Natural killer cell (primary cell): ENCODE measurements at regions not wholly inside any gene's neighbourhood (a gene's known extent, or its start where the extent isn't known, plus 50 kb on each side); places are given as distances from the start of the nearest gene placed in this dataset.

Source experiments
- ATAC-seq, 3 donors: fragments of 150-1000 bp in 2 of 3; fragments of 200-7000 bp in 1 of 3; cut with Tn5 transposase; 1 replicate in 1 of 3; 2 replicates in 2 of 3; pipeline ENCODE4 v1.10.0; 2021; ENCODE audit warnings: mild to moderate bottlenecking in 2 of 3, moderate library complexity in 2 of 3
- DNase-seq, 2 donors: peaks; one replicate each; pipeline versions ENCODE4 v3.0.0 to v3.0.0-alpha.2; 2013 to 2021; ENCODE audit warnings: mixed read lengths in 1 of 2
- H3K27ac ChIP-seq: one replicate; pipeline ENCODE4 v1.5.1; 2013; ENCODE audit warnings: mild to moderate bottlenecking, low read length
- H3K27me3 ChIP-seq: one replicate; pipeline ENCODE4 v1.6.1; 2013; ENCODE audit warnings: low read length; ENCODE audit not compliant: control insufficient read depth, insufficient read depth
- H3K36me3 ChIP-seq: one replicate; pipeline ENCODE4 v1.6.1; 2013; ENCODE audit warnings: low read length; ENCODE audit not compliant: control insufficient read depth, insufficient read depth
- H3K4me1 ChIP-seq: one replicate; pipeline ENCODE4 v1.6.1; 2013; ENCODE audit warnings: low read length; ENCODE audit not compliant: control insufficient read depth, insufficient read depth
- H3K4me3 ChIP-seq: one replicate; pipeline ENCODE4 v1.5.1; 2013; ENCODE audit warnings: low read length
- H3K9me3 ChIP-seq: one replicate; pipeline ENCODE4 v1.6.1; 2013; ENCODE audit warnings: low read length; ENCODE audit not compliant: control insufficient read depth, insufficient read depth
- H3K27ac Mint-ChIP-seq, 2 donors: one replicate each; pipeline ENCODE4 v1.8.0; 2022; ENCODE audit warnings: mild to moderate bottlenecking in 2 of 2, mixed read lengths in 2 of 2, moderate library complexity in 1 of 2
- H3K27me3 Mint-ChIP-seq, 2 donors: one replicate each; pipeline ENCODE4 v1.8.0; 2022; ENCODE audit warnings: low read depth in 2 of 2, mixed read lengths in 2 of 2
- H3K36me3 Mint-ChIP-seq: one replicate; pipeline ENCODE4 v1.8.0; 2022; ENCODE audit warnings: mixed read lengths
- H3K4me1 Mint-ChIP-seq, 2 donors: one replicate each; pipeline ENCODE4 v1.8.0; 2022; ENCODE audit warnings: mixed read lengths in 2 of 2
- H3K4me3 Mint-ChIP-seq: one replicate; pipeline ENCODE4 v1.8.0; 2022; ENCODE audit warnings: mild to moderate bottlenecking, moderate library complexity, mixed read lengths
- H3K9me3 Mint-ChIP-seq, 2 donors: one replicate each; pipeline ENCODE4 v1.8.0; 2022; ENCODE audit warnings: mixed read lengths in 2 of 2
- CTCF ChIP-seq: fragments of 200-600 bp; IDR thresholded peaks from one replicate; pipeline ENCODE4 v1.8.0; 2022; ENCODE audit warnings: antibody characterized with exemption
- WGBS: methylation state at CpG from one replicate; pipeline ENCODE4 v1.1.7; 2013; ENCODE audit warnings: missing lambda C conversion rate; ENCODE audit not compliant: insufficient coverage; 5-methylcytosine and 5-hydroxymethylcytosine counted together
- intact Hi-C: fragments of 100-400 bp; cut with micrococcal nuclease; formaldehyde crosslinking; loops from one replicate; pipeline ENCODE4 v1.14.2; 2022

- TF ChIP-seq CTCF, result no peak
- 39% methylated on average over 7 of the region's 7 CpGs for WGBS
- peak; percentile 59 to 82 (median 76) for ATAC-seq
- DNase-seq, result peak in 1 of 2 donors; percentile 48
- Histone ChIP-seq H3K27ac (peak overlapping the region; percentile 63), H3K9me3 (no peaks in the 10 kb centered on the region), H3K27me3 (no peaks in the 10 kb centered on the region), H3K4me3 (no peak overlapping the region), H3K36me3 (no peaks in the 10 kb centered on the region), H3K4me1 (peaks cover 39% of the 10 kb centered on the region)
- intact Hi-C loops, result no loop called here
- H3K9me3 Mint-ChIP-seq, result no peaks in the 10 kb centered on the region
- peaks cover 49 to 60% of the 10 kb centered on the region in 2 donors for H3K4me1 Mint-ChIP-seq
- peak overlapping the region; percentile 60 for H3K4me3 Mint-ChIP-seq
- no peaks in the 10 kb centered on the region for H3K36me3 Mint-ChIP-seq
- H3K27me3 Mint-ChIP-seq, result no peaks in the 10 kb centered on the region
- H3K27ac Mint-ChIP-seq, result peak overlapping the region; percentile 64 to 88
Observed at GRCh38 chr5:159427180-159428012, 97.1 kb upstream of the IL12B start.

GRCh38 chr5:159430361-159431012 lies 100.2 kb upstream of the IL12B start:
- peaks cover 39% of the 10 kb centered on the region for H3K4me1 ChIP-seq
- WGBS, result 90% methylated on average over 7 of the region's 7 CpGs
- Mint-ChIP-seq H3K4me1 (peaks cover 43 to 66% of the 10 kb centered on the region in 2 donors), H3K27me3 (peaks cover 10 to 15% of the 10 kb centered on the region in 2 donors), H3K27ac (peak overlapping the region in 1 of 2 donors; percentile 38), H3K9me3 (no peaks in the 10 kb centered on the region), H3K36me3 (no peaks in the 10 kb centered on the region), H3K4me3 (no peak overlapping the region)
- H3K9me3 ChIP-seq, result no peaks in the 10 kb centered on the region
- H3K27me3 ChIP-seq, result no peaks in the 10 kb centered on the region
- intact Hi-C loops, result no loop called here
- no peak overlapping the region for H3K4me3 ChIP-seq
- no peak for ATAC-seq
- no peaks in the 10 kb centered on the region for H3K36me3 ChIP-seq
- TF ChIP-seq CTCF, result no peak
- no peak overlapping the region for H3K27ac ChIP-seq
- no peak for DNase-seq

- Histone ChIP-seq H3K36me3 (no peaks in the 10 kb centered on the region), H3K9me3 (no peaks in the 10 kb centered on the region), H3K27me3 (no peaks in the 10 kb centered on the region), H3K27ac (no peak overlapping the region), H3K4me1 (peaks cover 14% of the 10 kb centered on the region), H3K4me3 (no peak overlapping the region)
- TF ChIP-seq CTCF, result no peak
- Mint-ChIP-seq H3K27ac (no peak overlapping the region), H3K36me3 (no peaks in the 10 kb centered on the region), H3K9me3 (no peaks in the 10 kb centered on the region), H3K4me3 (no peak overlapping the region), H3K27me3 (peaks cover 14 to 30% of the 10 kb centered on the region in 2 donors), H3K4me1 (peaks cover 12 to 24% of the 10 kb centered on the region in 2 donors)
- ATAC-seq (no peak), DNase-seq (no peak)
- intact Hi-C loops, result no loop called here
- WGBS, result 94% methylated on average over 2 of the region's 2 CpGs
Observed at GRCh38 chr5:159435855-159436254, 105.6 kb upstream of the IL12B start.
